HG02571 (cell line): ENCODE measurements at regions not wholly inside any gene's neighbourhood (a gene's known extent, or its start where the extent isn't known, plus 50 kb on each side); places are given as distances from the start of the nearest gene placed in this dataset.
"Not testable (repeated sequence)": the region's sequence is repeated elsewhere in the genome, so short reads cannot be mapped to it uniquely, and the experiment has no call there.

Source experiments
- ATAC-seq: cut with Tn5 transposase; IDR thresholded peaks from one replicate; pipeline ENCODE4 v1.9.1; 2021; ENCODE audit warnings: mild to moderate bottlenecking, moderate library complexity; ENCODE audit not compliant: unreplicated experiment

DNA sequence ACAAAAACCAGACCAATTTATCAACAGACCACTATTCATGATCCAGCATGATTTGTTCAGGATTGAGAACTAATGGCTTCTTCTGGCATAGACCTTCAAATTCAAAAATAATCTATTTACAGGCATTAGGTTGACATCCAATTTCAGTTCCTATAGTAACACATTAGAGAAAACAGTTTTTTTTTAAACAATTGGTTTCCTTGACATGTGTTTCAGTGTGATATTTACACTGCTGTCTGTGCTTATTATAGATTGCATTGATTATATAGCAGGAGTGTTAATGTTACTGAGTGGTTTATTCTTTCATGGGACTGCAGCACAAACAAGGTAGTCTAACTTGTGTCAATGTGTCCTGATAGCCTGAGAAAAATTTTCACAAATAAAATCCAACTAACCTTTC, 579.3 kb downstream of the PLOD2 start:
- no peak for ATAC-seq

DNA sequence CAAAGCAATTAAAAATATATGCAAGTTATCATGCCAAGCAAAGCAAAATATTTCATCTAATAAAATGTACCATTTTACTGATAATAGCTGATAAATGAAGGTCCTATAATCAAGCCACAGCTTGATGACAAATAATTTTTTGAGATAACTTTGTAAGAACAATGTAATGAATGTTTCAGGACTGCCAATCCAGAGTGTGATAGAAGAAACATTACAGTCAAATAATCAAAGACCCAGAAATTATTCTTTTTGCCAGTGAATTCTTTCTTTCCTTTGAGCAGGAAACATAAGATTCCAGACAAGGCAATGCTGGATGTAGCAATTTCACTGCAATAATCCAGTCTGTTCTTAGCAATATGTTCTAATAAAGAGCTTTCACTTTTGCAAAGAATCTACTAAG, 556.1 kb downstream of the PLOD2 start:
- no peak for ATAC-seq

DNA sequence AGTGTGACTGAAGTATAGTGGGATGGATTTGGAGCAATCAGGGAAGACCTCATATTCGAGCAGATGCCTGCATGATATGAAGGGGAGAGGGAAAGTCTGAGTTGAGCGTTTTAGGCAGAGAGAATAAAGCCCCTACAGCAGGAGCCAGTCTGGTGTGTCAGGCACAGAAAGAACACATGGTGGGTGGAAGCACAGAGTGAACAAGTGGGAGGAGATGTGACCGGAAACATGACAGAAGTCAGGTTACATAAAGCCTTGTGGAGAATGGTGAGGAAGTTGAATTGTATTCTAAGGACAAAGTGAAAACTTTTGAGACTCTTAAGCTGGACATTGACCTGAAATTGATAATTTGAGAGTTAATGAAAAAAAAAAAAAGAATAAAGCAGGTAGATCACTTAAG, 541.0 kb downstream of the PLOD2 start:
- no peak for ATAC-seq

DNA sequence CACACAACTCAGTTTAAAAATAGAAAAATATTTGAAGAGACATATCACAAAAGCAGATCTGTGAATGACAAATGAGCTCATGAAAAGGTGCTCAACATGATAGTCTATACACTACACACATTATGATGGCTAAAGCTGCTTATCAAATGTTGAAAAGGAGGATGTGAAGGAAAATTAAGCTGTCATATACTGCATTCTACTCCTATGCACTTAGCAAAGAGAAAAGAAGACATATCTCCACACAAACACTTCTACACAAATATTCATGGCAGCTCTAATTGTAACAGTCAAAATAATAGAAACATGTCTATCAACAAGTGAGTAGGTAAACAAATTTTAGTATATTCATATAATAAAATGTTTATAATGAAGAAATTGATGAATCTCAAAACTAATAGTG, 540.5 kb downstream of the PLOD2 start:
- ATAC-seq, result no peak

DNA sequence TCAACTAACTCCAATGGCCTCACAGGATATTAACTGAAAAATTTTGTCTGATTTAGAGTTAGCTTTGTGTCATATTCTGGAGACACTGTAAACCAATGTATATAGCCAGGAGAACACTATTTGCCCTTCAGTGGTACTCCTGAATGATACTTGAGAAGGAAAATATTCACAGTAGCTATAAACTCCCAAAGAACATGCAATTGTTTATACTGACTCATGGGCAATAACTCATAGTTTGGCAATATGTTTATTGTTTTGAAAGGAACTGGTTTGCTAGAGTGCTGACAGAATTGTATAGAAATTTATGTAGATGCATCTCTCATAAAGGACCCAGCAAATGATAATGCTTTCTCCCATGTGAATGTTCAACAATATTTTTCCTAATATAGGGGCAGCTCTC, 537.6 kb downstream of the PLOD2 start:
- ATAC-seq, result no peak

DNA sequence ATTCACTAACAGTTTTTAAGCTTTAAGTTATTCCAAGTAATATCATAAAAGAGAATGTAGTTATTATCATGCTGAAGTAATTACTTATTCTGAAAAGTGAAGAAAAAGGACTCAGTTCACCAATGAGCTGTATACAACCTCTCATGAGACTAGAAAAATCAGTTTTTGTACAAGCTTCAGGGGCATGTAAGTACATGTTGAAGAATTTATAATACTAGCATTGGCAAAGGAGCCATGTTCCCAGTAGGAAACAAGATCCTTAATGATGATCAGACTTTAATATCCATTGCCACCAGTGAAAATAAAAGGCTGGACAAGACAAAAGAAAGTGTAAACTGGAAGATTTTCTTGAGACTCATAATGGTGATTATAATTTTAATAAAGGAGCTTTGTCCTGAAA, 532.8 kb downstream of the PLOD2 start:
- no peak for ATAC-seq

DNA sequence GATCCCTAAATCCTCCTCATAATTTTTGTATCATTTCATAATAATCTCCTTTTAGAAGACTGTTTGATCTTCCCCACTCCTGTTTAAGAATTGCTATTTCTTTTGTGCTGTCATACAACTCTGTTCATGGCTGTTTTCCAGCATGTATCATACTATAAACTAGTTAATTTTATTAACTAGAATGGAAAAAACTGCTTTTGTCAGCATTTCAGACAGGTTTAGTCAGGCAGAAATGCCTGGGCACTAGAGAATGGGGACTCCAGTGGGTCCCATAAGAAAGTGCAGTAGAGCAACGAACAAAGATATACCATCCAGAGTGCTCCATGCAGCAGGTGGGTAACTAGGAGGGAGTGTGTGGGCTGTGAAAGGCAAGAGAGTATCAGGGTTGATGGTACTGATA, 523.9 kb downstream of the PLOD2 start:
- no peak for ATAC-seq

DNA sequence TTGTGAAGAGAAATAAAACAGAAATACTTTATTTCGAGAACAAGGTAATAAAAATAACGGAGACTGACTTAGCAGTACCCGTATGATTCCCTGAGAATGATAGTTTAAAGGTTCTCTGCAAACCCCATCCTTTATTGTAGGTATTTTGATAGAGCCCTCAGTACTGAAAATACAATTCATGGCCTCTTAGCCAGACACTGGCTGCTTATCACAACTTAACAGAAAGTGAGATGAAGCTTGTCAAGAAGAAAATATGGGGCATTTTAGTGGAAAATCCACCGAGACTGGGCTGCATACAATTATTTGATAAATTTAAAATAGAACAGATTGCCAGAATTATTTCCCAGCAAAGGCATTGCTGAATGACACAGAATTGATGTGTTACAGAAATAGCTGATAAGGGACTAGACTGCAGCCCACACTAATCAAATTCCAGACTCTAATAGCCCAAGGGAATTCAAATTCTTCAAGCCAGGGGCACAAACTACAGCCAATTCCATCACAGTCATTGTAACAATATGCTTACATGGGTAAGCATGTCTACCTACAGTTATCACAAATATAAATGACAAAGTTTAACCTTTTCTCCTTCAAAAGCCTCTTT, 521.9 kb downstream of the PLOD2 start:
- no peak for ATAC-seq

DNA sequence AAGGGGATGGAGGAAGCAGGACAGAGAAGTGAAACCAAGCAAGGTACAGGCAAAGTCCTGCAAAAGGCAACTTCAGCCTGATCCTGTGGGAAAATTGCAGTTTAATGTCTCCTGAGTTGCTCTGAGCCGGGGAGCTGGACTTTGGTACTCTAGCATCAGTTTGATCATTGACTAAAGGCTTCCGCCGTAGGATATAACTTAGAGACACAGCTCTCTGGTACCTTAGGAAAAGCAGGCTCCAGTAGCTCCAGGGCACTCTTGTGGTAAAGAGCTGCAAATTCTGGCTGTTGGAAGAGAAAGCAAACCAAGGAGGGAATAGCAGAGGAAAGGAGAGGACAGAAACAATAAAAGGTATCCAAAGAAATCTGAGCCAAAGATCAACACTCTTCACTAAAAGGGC, 521.1 kb downstream of the PLOD2 start:
- no peak for ATAC-seq

DNA sequence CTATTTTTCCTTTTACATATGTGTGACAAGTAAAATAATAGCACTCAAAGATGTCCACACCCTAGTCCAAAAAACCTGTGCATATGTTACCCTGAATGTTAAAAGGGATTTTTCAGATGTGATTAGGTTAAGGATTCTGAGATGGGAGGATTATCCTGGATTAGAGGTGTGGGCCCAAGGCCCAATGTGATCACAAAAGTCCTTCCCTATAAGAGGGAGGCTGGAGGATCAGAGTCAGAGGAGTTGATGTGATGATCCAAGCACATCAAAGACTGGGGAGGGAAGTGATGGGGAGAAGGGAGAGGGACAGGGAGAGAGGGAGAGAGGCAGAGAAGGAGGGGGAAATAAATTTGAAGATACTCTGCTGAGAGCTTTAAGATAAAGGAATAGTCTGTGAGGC, 512.6 kb downstream of the PLOD2 start:
- no peak for ATAC-seq

DNA sequence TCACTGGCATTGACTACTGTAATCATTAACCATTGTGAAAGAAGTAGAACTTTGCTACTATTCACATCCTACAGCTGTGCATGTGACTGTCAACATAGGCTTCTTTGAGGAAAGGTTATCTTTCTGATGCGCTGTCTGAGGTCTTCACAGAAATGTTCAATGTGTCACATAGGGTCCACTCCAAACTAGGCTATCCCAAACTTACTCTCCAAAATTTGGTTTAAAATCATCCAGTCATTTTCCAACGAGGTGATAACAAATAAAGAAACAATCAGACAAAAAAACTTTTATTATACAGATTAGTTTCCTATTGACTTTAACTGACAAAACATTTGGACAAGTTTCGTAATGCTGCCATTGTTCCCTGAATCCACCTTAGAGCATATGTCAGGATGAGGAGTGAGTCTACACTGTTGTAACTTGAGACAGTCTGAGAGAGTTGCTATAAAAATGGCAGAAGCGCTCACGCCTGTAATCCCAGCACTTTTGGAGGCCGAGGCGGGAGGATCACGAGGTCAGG, 511.6 kb downstream of the PLOD2 start:
- ATAC-seq, result no peak

DNA sequence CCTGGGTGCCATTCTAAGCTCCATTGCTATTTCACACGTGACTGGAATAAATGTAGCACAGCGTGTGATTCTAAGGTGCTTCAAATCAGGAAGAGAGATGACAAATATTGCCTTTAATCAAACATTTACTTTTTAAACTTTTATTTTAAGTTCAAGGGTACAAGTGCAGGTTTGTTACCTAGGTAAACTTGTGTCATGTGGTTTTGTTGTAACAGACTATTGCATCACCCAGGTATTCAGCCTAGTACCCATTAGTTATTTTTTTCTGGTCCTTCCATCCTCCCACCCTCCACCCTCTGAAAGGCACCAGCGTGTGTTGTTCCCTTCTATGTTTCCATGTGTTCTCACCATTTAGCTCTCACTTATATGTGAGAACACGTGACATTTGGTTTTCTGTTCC, 510.8 kb downstream of the PLOD2 start:
- ATAC-seq, result no peak

DNA sequence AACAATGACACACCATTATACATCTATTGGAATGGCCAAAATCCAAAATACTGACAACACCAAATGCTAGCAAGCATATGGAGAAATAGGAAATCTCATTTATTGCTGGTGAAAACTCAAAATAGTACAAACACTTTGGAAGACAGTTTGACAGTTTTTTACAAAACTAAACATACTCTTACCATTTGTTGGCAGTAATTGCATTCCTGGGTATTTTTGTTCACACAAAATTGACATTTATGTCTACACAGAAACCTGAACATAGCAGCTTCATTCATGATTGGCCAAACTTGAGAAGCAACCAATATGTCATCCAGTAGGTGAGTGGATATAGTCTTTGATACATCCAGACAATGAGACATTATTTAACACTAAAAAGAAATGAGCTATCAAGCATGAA, 489.9 kb downstream of the PLOD2 start:
- ATAC-seq, result no peak

DNA sequence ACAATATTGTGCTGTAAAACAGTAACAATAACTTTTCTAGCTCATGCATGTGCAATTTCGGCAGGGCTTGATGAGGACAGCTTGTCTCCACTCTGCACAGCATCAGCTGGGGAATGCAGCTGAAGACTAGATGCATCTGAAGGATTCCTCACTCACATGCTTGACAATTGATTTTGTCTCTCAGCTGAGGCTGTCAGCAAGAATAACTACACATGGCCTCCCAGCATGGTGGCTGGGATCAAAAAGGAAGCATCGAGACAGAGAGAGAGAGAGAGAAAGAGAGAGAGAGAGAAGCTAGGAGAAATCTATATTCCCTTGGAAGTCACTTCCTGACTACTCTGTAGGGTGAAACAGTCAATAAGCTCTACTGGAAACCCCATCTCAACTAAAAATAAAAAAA, 487.1 kb downstream of the PLOD2 start:
- no peak for ATAC-seq

DNA sequence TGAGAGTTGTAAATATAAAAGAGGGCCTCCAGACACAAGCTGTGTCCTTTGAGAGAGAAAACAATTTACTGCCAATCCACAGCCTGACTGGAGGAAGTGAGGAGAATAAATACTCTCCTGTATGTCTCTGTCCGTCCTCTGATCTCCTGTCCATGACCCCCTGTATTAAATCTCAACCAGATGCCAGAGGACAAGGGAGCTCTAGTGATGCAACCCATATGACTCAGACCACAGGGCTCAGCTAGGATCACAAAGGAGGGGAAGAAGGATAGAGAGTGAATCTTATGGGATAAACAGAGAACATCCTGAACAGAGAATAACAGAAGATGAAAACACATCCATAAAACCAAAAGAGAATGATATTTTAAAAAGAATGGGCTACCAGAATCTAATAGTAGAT, 482.6 kb downstream of the PLOD2 start:
- ATAC-seq, result no peak

DNA sequence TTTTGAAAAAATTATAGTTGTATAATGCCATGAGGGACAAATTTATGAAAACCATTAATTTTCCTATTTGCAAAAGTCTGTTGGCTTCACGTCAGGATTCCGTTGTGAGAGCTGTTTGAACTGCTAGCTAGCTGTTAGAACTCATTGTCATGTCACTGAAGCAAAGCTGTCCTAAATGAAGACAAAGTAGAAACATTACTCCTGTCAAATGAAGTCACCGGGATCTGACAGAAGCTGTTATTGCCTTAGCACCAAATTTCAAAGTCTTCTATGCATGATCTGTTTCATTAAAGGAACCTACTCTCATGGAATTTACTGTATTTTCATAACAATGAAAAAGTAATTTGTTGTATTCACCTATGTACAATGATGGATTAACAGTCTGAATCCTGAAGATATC, 479.8 kb downstream of the PLOD2 start:
- no peak for ATAC-seq

DNA sequence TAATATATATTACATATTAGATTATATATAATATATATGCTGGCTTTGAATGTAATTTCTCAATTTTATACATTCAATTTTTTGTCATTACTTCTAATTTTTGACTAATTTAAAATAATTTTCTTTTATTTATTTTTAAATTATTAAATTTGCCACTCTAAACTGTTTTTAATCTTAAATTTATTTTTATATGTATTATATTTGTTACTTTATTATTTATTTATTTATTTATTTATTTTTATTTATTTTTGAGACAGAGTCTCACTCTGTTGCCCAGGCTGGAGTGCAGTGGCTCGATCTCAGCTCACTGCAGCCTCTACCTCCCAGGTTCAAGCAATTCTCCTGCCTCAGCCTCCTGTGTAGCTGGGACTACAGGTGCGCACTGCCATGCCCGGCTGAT, 473.0 kb downstream of the PLOD2 start:
- ATAC-seq, result not testable (repeated sequence)

DNA sequence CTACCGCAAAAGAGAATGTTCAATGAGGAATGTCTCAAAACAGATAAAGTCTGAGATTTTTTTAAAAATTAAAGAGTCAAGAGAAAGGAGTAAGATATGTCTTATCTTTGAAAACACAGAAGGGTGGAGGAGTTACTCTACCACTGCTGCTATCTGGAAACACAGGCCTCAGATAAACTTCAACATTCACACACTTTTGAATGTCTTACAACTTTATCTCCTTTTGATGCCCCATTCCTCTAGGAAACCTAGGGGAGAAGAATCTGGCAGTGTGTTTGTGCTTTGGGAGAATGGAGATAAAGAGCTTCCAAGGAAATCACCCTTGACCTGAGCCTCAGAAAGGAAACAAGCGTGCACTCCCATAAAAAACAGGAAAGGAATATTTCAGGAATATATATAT, 468.2 kb downstream of the PLOD2 start:
- ATAC-seq, result no peak

DNA sequence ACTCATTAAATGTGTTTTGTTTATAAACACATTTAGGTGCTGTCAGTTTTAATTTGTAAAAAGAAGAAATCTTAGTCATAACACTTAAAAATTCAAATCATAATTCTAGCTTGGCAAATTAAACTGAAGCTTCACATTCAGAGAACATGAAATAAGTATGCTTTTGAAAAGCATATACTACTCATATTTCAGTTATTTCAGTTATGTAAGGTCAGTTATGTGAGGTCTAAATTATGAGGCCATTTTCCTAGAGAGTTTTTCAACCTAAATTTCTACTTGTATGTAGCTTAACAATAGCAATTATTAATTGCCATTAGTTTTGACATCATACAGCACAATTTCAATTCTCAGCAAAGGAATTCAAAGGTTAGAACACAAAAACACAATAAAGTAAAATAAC, 465.0 kb downstream of the PLOD2 start:
- ATAC-seq, result no peak

DNA sequence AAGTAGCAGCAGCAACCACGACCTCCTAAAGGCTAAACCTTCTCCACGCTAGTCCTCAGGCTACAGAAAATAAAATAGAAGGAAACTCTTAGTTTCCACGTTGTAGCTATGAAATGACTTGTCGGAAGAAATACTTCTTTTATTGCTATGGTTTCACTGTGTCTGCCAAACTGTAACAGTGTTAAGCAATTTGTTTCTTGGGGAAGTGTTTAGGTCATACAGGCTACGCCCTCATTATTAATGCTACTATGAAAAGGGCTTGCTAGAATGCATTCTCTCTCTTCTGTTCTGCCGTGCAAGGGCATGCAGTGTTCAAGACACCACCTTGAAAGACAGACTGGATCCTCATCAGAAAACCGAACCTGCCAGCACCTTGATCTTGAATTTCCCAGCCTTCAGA, 462.7 kb downstream of the PLOD2 start:
- no peak for ATAC-seq

DNA sequence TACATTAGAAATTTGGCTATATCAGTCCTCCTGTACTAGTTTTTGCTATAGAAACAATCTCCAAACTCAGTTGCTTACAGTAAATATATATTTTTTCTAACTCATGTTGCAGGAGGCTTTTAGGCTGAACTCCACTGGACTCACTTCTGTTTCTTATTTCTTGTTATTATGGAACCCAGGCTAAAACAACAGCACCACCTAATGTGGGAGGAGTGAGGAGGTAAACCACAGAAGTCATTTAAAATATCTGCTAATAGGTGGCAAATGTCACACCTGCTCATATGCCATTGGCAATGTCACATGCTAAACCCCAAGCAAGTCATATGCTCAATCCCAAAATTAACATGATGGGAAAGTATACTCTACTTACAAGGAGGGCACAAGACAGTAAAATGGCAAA, 462.2 kb downstream of the PLOD2 start:
- no peak for ATAC-seq

DNA sequence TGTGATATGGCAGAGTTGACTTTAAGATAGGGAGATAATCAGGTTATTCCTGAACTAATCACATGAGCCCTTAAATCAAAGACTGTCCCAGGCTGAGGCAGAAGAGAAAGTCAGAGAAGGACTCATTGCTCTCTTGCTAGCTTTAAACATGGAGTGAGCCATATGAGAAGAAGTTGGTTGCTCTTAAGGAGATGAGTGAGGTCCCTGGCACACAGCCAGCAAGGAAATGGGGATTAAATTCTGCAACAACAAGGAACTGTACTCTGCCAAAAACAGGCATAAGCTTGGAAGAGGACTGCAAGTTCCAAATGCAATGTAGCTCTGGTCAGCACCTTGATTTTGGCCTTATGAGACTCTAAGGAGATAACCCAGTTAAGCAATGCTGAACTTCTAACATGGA, 457.0 kb downstream of the PLOD2 start:
- no peak for ATAC-seq

DNA sequence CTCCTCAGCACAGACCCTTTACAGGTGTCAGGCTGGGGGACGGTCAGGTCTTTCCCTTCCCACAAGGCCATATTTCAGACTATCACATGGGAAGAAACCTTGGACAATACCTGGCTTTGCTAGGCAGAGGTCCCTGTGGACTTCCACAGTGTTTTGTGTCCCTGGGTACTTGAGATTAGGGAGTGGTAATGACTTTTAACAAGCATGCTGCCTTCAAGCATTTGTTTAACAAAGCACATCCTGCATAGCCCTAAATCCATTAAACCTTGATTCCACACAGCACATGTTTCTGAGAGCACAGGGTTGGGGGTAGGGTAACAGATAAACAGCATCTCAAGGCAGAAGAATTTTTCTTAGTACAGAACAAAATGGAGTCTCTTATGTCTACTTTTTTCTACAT, 451.2 kb downstream of the PLOD2 start:
- not testable (repeated sequence) for ATAC-seq
